Aorta (tissue), 5 donors: ENCODE measurements at regions not wholly inside any gene's neighbourhood (a gene's known extent, or its start where the extent isn't known, plus 50 kb on each side); places are given as distances from the start of the nearest gene placed in this dataset.

ENCODE experiments used
- ATAC-seq: fragments of 200-7000 bp; cut with Tn5 transposase; one replicate; pipeline ENCODE4 v1.9.1; 2022; ENCODE audit warnings: moderate library complexity; ENCODE audit not compliant: low FRiP score
- DNase-seq, 2 donors: peaks; one replicate each; pipeline ENCODE4 v3.0.0-alpha.2; 2020
- H3K27ac ChIP-seq, 2 donors: one replicate each; pipeline ENCODE4 v1.5.1; 2013; ENCODE audit warnings: low read length in 2 of 2, mild to moderate bottlenecking in 2 of 2, moderate library complexity in 2 of 2, control low read depth in 1 of 2, inconsistent platforms in 1 of 2, low read depth in 1 of 2
- H3K27me3 ChIP-seq, 2 donors: one replicate each; pipeline ENCODE4 v1.6.1; 2013; ENCODE audit warnings: control low read depth in 1 of 2, low read length in 1 of 2, mild to moderate bottlenecking in 1 of 2, moderate library complexity in 1 of 2; ENCODE audit not compliant: insufficient read depth in 2 of 2, control insufficient read depth in 1 of 2
- H3K36me3 ChIP-seq, 2 donors: one replicate each; pipeline ENCODE4 v1.6.1; 2013; ENCODE audit warnings: control low read depth in 1 of 2, low read length in 1 of 2, mild to moderate bottlenecking in 1 of 2; ENCODE audit not compliant: insufficient read depth in 2 of 2, control insufficient read depth in 1 of 2
- H3K4me1 ChIP-seq, 2 donors: one replicate each; pipeline ENCODE4 v1.6.1; 2013; ENCODE audit warnings: low read length in 2 of 2, control low read depth in 1 of 2, mild to moderate bottlenecking in 1 of 2, moderate library complexity in 1 of 2; ENCODE audit not compliant: insufficient read depth in 2 of 2, control insufficient read depth in 1 of 2
- H3K4me3 ChIP-seq, 2 donors: one replicate each; pipeline ENCODE4 v1.5.1; 2013; ENCODE audit warnings: low read length in 2 of 2, control low read depth in 1 of 2, mild to moderate bottlenecking in 1 of 2
- H3K9me3 ChIP-seq: one replicate; pipeline ENCODE4 v1.6.1; 2013; ENCODE audit warnings: mild to moderate bottlenecking, low read length; ENCODE audit not compliant: control insufficient read depth
- WGBS, 2 donors: extraction: QIAGEN DNeasy Blood & Tissue Kit; methylation state at CpG; one replicate each; pipeline ENCODE4 v1.1.7; 2013; 5-methylcytosine and 5-hydroxymethylcytosine counted together
- intact Hi-C, 2 donors: fragments of 100-400 bp; cut with DNase I; formaldehyde crosslinking; loops; one replicate each; pipeline versions ENCODE4 v1.14.2 to v1.15.0; 2022
- donor health status: healthy with polysubstance abuse.
- donor health status: Bipolar disorder and iron deficiency.
- donor health status: DM: no; HTN: no; CAD: no.
- donor health status: DM: no; HTN: no; CAD: no.
- donor health status: DM: yes; HTN: yes; CAD: no.

GRCh38 chr12:74292351-74293194 is 245.1 kb upstream of the ATXN7L3B start:
- intact Hi-C loops = no loop called here
- DNase-seq (peak in 1 of 2 donors; percentile 61), ATAC-seq (peak; percentile 46)
- H3K27me3 ChIP-seq = no peaks in the 10 kb centered on the region
- H3K4me3 ChIP-seq = no peak overlapping the region
- 91% methylated on average over 30 of the region's 30 CpGs for whole genome bisulfite sequencing, 2 donors
- H3K27ac ChIP-seq = no peak overlapping the region
- no peaks in the 10 kb centered on the region for H3K9me3 ChIP-seq
- H3K4me1 ChIP-seq = no peaks in the 10 kb centered on the region
- no peaks in the 10 kb centered on the region for H3K36me3 ChIP-seq

- Histone ChIP-seq H3K4me1 (no peaks in the 10 kb centered on the region), H3K27ac (no peak overlapping the region), H3K36me3 (no peaks in the 10 kb centered on the region), H3K27me3 (no peaks in the 10 kb centered on the region), H3K4me3 (no peak overlapping the region), H3K9me3 (no peaks in the 10 kb centered on the region)
- WGBS, 2 donors = 92% methylated on average over 15 of the region's 15 CpGs
- ATAC-seq (peak; percentile 31), DNase-seq (no peak)
- intact Hi-C loops = no loop called here
Observed at GRCh38 chr12:74293689-74294131, 243.9 kb upstream of the ATXN7L3B start.

GRCh38 chr12:74317078-74317601 is 220.5 kb upstream of the ATXN7L3B start:
- H3K4me1 ChIP-seq = no peaks in the 10 kb centered on the region
- ATAC-seq = no peak
- no peaks in the 10 kb centered on the region for H3K27me3 ChIP-seq
- intact Hi-C loops = no loop called here
- 2 to 4% methylated on average over 2 of the region's 2 CpGs for WGBS, 2 donors
- H3K36me3 ChIP-seq = no peaks in the 10 kb centered on the region
- no peak for DNase-seq
- no peak overlapping the region for H3K27ac ChIP-seq
- H3K9me3 ChIP-seq = peaks cover 1% of the 10 kb centered on the region
- H3K4me3 ChIP-seq = no peak overlapping the region

GRCh38 chr12:74317741-74318140 is 219.9 kb upstream of the ATXN7L3B start:
- peaks cover 1% of the 10 kb centered on the region for H3K9me3 ChIP-seq
- H3K27me3 ChIP-seq = no peaks in the 10 kb centered on the region
- WGBS, 2 donors = 2 to 11% methylated on average over 1 of the region's 1 CpG
- intact Hi-C loops = no loop called here
- ATAC-seq = no peak
- no peaks in the 10 kb centered on the region for H3K36me3 ChIP-seq
- no peak overlapping the region for H3K27ac ChIP-seq
- no peak overlapping the region for H3K4me3 ChIP-seq
- H3K4me1 ChIP-seq = no peaks in the 10 kb centered on the region
- no peak for DNase-seq

GRCh38 chr12:74319886-74320285 is 217.7 kb upstream of the ATXN7L3B start:
- no peak overlapping the region for H3K4me3 ChIP-seq
- WGBS, 2 donors = 78 to 80% methylated on average over 5 of the region's 5 CpGs
- H3K27ac ChIP-seq = no peak overlapping the region
- ATAC-seq (no peak), DNase-seq (no peak)
- intact Hi-C loops = no loop called here
- peaks cover 1% of the 10 kb centered on the region for H3K9me3 ChIP-seq
- no peaks in the 10 kb centered on the region for H3K27me3 ChIP-seq
- no peaks in the 10 kb centered on the region for H3K36me3 ChIP-seq
- no peaks in the 10 kb centered on the region for H3K4me1 ChIP-seq

- no peaks in the 10 kb centered on the region for H3K27me3 ChIP-seq
- H3K36me3 ChIP-seq = no peaks in the 10 kb centered on the region
- H3K27ac ChIP-seq = no peak overlapping the region
- no peaks in the 10 kb centered on the region for H3K4me1 ChIP-seq
- intact Hi-C loops = no loop called here
- WGBS, 2 donors = 79 to 85% methylated on average over 6 of the region's 6 CpGs
- no peak for DNase-seq
- H3K4me3 ChIP-seq = no peak overlapping the region
- no peak for ATAC-seq
- peaks cover 1% of the 10 kb centered on the region for H3K9me3 ChIP-seq
Observed at GRCh38 chr12:74321381-74321780, 216.3 kb upstream of the ATXN7L3B start.

- Histone ChIP-seq H3K4me1 (no peaks in the 10 kb centered on the region), H3K27me3 (no peaks in the 10 kb centered on the region), H3K4me3 (no peak overlapping the region), H3K36me3 (no peaks in the 10 kb centered on the region), H3K9me3 (peaks cover 1% of the 10 kb centered on the region), H3K27ac (no peak overlapping the region)
- 56 to 68% methylated on average over 2 of the region's 2 CpGs for WGBS, 2 donors
- DNase-seq (no peak), ATAC-seq (no peak)
- intact Hi-C loops = no loop called here
Observed at GRCh38 chr12:74322792-74323191, 214.8 kb upstream of the ATXN7L3B start.

GRCh38 chr12:74328623-74329022 is 209.0 kb upstream of the ATXN7L3B start:
- no peak for ATAC-seq
- H3K36me3 ChIP-seq = no peaks in the 10 kb centered on the region
- H3K27ac ChIP-seq = no peak overlapping the region
- no peak for DNase-seq
- no peaks in the 10 kb centered on the region for H3K4me1 ChIP-seq
- H3K4me3 ChIP-seq = no peak overlapping the region
- 54 to 65% methylated on average over 2 of the region's 2 CpGs for WGBS, 2 donors
- no peaks in the 10 kb centered on the region for H3K9me3 ChIP-seq
- no peaks in the 10 kb centered on the region for H3K27me3 ChIP-seq
- intact Hi-C loops = no loop called here

GRCh38 chr12:74334780-74335179 is 202.9 kb upstream of the ATXN7L3B start:
- intact Hi-C loops = no loop called here
- Histone ChIP-seq H3K9me3 (no peaks in the 10 kb centered on the region), H3K36me3 (no peaks in the 10 kb centered on the region), H3K27me3 (no peaks in the 10 kb centered on the region), H3K27ac (no peak overlapping the region), H3K4me3 (no peak overlapping the region), H3K4me1 (no peaks in the 10 kb centered on the region)
- ATAC-seq (no peak), DNase-seq (no peak)
